Fibroblast of mammary gland (primary cell): ENCODE measurements at regions not wholly inside any gene's neighbourhood (a gene's known extent, or its start where the extent isn't known, plus 50 kb on each side); places are given as distances from the start of the nearest gene placed in this dataset.
A peak's percentile ranks its signal among the peaks of the same experiment; 100 is the strongest.
"Not testable (repeated sequence)": the region's sequence is repeated elsewhere in the genome, so short reads cannot be mapped to it uniquely, and the experiment has no call there.

ENCODE experiments used
- DNase-seq: peaks from one replicate; pipeline ENCODE4 v3.0.0-alpha.2; 2010; ENCODE audit warnings: low read depth
- H3K4me3 ChIP-seq: 2 replicates; pipeline ENCODE4 v1.5.1; 2011; ENCODE audit warnings: low read depth, mild to moderate bottlenecking, low read length, moderate library complexity; ENCODE audit not compliant: control insufficient read depth
- TF ChIP-seq, protein P1 (sequence below): conservative IDR thresholded peaks from 2 replicates; pipeline ENCODE4 v1.5.1; 2011; ENCODE audit warnings: low read depth, low read length, inconsistent platforms; ENCODE audit not compliant: control insufficient read depth, insufficient read depth

DNA sequence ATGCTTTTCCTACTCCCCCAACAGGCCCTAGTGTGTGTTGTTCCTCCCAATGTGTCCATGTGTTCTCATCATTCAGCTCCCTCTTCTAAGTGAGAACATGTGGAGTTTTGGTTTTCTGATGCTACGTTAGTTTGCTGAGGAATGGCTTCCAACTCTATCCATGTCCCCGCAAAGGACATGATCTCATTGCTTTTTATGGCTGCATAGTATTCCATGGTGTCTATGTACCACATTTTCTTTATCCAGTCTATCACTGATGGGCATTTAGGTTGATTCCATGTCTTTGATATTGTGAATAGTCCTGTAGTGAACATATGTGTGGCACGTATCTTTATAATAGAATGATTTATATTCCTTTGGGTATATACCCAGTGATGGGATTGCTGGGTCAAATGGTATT, 72.5 kb upstream of the CCNY start:
- DNase-seq, H3K4me3 ChIP-seq: not testable (repeated sequence)

DNA sequence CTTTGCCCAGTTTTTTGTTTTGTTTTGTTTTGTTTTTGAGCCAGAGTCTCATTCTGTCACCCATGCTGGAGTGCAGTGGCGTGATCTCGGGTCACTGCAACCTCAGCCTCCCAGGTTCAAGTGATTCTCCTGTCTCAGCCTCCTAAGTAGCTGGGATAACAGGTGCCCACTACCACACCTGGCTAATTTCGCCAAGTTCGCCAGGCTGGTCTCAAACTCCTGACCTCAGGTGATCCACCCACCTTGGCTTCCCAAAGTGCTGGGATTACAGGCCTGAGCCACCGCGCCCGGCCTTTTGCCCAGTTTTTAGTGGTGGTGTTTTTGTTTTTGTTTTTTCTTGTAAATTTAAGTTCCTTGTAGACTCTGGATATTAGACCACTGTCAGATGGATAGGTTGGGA, 71.7 kb upstream of the CCNY start:
- not testable (repeated sequence) for DNase-seq, H3K4me3 ChIP-seq

DNA sequence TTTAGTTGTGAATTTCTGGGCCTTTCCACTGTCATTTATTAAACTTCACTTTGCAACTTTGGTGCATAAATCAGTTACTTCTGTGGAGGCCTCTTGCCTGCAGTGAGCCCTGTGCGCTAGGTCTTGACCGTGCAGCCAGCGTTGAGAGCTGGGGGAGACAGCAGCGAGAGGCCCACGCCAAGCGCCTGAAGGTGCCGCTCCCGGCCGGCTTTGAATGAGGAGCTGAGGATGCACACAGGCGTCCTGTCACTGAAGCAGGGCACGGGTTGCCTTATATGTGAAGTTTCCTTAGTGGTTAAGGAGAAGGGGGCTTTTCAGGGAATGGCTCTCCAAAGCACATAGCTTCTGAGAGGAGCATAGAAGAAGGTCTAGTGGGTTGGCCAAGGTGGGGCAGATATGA, 70.9 kb upstream of the CCNY start:
- DNase-seq = no peak
- TF ChIP-seq, protein P1, sequence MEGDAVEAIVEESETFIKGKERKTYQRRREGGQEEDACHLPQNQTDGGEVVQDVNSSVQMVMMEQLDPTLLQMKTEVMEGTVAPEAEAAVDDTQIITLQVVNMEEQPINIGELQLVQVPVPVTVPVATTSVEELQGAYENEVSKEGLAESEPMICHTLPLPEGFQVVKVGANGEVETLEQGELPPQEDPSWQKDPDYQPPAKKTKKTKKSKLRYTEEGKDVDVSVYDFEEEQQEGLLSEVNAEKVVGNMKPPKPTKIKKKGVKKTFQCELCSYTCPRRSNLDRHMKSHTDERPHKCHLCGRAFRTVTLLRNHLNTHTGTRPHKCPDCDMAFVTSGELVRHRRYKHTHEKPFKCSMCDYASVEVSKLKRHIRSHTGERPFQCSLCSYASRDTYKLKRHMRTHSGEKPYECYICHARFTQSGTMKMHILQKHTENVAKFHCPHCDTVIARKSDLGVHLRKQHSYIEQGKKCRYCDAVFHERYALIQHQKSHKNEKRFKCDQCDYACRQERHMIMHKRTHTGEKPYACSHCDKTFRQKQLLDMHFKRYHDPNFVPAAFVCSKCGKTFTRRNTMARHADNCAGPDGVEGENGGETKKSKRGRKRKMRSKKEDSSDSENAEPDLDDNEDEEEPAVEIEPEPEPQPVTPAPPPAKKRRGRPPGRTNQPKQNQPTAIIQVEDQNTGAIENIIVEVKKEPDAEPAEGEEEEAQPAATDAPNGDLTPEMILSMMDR = no peak
- H3K4me3 ChIP-seq = no peak overlapping the region

DNA sequence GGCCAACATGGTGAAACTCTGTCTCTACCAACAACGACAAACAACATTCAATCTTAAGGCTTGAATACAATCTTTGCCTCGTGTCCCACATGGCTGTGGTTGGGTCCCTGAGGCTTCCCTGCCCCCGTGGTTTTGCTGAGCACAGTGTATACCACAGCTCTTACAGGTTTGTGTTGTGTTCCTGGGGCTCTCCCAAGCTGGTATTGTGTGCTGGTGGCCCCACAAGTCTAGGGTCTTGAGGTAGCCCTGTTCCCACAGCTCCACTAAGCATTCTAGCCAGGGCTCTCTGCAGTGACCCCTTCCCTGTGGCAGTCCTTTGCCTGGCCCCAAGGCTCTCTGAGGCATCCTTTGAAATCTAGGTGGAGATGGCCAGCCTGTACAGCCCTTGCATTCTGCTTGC, 68.0 kb upstream of the CCNY start:
- DNase-seq = no peak
- H3K4me3 ChIP-seq = no peak overlapping the region
- TF ChIP-seq, protein P1 = no peak

DNA sequence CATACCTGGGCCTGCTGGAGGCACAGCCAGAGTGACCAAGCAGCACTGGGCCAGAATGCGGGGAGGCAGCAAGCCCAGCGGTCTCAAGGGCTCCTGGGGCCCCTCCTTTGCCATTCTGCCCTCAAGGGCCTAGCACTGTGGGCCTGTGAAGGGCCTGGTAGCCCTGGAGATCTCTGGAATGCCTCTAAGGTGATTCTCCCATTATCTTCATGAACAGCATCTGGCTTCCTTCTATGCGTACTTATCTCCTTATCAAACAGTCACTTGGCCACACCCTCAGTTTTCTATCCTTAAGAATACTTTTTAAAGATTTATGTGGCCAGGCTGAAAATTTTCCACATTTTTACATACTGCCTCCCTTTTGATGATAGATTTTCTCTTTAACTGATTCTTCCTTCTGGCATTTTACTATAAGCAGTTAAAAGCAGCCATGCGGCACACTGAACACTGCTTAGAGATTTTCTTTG, 67.5 kb upstream of the CCNY start:
- DNase-seq = no peak
- TF ChIP-seq, protein P1 = no peak
- H3K4me3 ChIP-seq = no peak overlapping the region

DNA sequence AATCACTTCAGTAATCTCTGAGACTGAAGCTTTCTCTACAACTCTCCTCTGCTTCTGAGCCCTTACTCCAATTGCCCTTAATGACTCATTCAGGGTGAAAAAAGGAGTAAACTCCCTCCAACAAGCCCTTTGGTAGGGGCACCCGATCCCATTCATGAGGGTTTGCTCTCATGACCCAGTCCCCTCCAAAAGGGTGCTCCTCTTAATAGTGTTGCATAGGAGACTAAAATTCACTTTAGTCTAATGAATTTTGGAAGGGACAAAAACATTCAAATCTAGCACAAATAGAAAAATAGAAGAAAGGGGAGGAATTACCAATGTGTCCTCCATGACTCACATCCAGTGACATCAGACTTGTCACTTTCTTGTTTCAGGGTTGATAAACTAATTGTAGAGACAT, 66.2 kb upstream of the CCNY start:
- no peak overlapping the region for H3K4me3 ChIP-seq
- TF ChIP-seq, protein P1 = no peak
- peak; percentile 33 for DNase-seq

DNA sequence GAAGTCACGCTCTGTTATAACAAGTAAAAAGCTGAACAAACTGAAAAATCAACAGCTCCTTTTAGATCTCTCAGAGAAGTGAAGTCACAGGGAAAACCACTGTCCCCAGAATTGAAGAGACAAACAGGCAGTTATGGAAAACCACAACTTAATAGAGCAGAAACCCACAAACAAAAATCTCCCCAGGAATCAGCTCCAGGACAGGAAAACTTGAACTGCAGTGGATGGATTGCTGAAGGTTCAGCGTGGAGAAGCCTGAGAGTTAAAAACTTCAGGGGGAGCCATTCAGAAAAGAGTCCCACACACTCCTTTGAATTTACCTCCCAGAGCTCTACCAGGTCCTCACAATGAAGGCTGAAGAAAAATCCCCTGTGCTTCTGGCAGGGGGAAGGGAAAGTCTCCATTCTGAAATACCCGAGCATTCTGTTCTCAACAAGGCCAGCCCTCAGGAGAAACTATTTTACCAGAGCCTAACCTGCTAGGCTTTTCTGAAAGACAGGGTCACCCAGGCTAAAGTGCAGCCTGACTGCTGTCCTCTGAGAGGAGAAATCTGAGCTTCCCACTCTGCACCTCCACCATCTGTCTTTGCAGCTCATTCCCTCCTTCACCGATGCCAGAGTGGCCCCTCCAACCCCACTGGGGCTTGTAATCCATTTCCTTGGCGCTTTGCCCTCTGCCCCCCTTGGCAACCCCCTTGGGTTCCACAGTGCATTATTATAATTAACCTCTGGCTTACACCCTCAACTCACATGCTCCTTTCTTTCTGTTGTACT, 65.0 kb upstream of the CCNY start:
- no peak for DNase-seq
- H3K4me3 ChIP-seq = no peak overlapping the region
- TF ChIP-seq, protein P1 = no peak

DNA sequence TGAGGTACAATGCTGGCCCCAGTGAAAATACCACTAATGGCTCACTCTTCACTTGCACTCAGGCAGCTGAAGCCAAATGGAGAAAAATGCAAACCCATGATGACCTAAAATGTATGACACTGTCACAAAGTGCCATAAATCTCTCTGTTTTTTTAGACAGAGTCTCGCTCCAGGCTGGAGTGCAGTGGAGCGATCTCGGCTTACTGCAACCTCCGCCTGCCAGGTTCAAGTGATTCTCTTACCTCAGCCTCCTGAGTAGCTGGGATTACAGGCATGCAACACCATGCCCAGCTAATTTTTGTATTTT, 64.5 kb upstream of the CCNY start:
- not testable (repeated sequence) for H3K4me3 ChIP-seq, DNase-seq

DNA sequence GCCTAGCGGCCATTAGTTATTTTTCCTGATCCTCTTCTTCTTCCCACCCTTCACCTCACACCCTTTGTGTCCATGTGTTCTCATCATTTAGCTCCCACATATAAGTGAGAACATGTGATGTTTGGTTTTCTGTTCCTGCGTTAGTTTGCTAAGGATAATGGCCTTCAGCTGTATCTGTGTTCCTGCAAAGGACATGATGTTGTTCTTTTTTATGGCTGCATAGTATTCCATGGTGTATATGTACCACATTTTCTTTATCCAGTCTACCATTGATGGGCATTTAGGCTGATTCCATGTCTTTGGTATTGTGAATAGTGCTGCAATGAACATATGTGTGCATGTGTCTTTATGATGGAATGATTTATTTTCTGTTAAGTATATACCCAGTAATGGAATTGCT, 63.9 kb upstream of the CCNY start:
- DNase-seq, H3K4me3 ChIP-seq: not testable (repeated sequence)

DNA sequence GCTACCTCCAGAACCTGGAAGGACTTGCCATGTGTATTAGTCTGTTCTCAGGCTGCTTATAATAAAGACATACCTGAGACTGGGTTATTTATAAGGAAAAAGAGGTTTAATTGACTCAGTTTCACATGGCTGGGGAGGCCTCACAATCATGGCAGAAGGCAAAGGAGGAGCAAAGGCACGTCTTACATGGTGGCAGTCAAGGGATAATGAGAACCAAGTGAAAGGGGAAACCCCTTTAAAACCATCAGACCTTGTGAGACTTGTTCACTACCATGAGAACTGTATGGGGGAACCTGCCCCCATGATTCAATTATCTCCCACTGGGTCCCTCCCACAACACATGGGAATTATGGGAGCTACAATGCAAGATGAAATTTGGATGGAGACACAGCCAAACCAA, 62.3 kb upstream of the CCNY start:
- not testable (repeated sequence) for DNase-seq, H3K4me3 ChIP-seq
